ENCODE measurements at regions not wholly inside any gene's neighbourhood (a gene's known extent, or its start where the extent isn't known, plus 50 kb on each side); places are given as distances from the start of the nearest gene placed in this dataset.

- DNase-seq (ENCODE audit: low read depth), result no peak
Measured at GRCh38 chr7:108974641-108975040, 405.0 kb downstream of the DNAJB9 start.

- peak; percentile 7 for DNase-seq (ENCODE audit: low read depth)
Measured at GRCh38 chr7:108985037-108985436, 415.4 kb downstream of the DNAJB9 start.

DNA sequence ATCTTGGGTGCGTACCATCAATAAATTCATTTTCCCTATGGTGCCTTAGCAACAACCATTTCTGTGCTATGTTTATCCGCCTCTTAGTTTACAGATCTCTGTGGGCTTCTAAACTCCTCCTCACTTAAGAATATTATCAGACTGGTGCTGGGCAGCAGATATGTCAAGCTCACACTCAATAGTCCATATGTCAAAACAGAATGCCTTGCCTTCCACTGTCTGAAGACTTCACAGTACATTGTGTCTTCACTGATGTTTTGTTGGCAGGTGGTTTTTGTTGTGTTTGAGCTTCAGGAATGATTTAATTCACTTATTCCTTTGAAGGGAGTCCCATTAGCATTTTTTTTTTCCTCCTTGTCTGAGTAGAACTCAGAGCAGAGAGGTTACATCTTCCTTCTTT lies 419.6 kb downstream of the DNAJB9 start:
- DNase-seq (ENCODE audit: low read depth), result no peak

- no peak for DNase-seq (ENCODE audit: low read depth)
Measured at GRCh38 chr7:108997480-108997879, 427.8 kb downstream of the DNAJB9 start.

- DNase-seq (ENCODE audit: low read depth), result no peak
Measured at GRCh38 chr7:109003742-109004141, 434.1 kb downstream of the DNAJB9 start.

- no peak for DNase-seq (ENCODE audit: low read depth)
Measured at GRCh38 chr7:109009636-109010035, 440.0 kb downstream of the DNAJB9 start.

DNA sequence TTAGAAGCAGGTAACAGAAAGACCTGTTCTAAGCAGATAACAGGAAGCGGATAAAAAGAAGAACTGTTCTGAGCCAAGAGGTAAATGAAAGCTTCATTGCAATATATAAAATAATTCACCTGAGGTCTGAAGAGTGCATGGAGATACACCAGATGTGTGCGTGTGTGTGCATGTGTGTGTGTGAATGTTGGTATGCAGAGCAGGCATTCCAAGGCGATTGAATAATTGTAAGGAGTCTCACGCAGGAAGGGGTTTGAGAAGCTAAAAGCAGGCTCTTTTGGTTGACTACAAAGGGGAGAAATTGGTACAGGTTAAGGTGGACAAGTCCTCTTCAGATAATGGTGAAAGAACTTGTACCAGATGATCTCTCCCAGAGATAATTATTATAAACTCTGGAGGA lies 450.6 kb downstream of the DNAJB9 start:
- no peak for DNase-seq (ENCODE audit: low read depth)

GRCh38 chr7:109021390-109021789 lies 451.7 kb downstream of the DNAJB9 start:
- no peak for DNase-seq (ENCODE audit: low read depth)

DNA sequence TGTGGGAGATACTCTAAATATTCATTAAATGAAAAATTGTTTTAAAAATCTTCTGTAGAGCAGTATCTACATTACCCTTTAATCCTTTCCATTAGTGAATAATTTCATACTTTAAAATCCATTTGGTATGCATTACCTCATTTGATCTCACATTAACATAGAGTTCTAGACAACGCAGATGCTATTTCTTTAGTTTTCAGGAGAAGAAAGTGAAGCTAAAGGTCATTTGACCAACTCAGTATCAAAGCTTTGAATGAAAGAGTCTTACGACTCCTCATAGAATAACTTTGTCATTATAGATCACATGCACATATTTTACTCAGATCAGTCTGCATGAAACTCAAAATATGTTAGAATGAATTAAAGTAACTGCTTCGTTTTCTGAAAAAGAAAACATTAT lies 460.2 kb downstream of the DNAJB9 start:
- no peak for DNase-seq (ENCODE audit: low read depth)

DNA sequence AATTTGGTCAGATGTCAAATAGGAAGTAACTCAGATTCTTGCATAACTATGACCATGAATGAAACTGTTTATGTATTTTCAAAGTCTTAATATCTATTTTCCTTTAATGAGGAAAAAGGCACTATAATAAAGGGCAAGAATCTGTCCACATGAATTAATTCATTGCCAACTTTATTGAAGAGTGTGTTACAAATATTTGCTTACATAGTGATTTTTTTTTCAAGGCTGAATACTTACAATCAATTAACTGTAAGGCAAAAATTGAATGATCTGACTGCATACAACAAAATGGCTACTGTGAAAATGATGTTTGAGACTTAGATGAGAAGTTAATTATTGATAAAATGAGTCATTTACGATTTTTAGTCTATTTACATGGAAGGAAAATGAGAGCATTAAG lies 475.0 kb downstream of the DNAJB9 start:
- DNase-seq (ENCODE audit: low read depth), result no peak

DNA sequence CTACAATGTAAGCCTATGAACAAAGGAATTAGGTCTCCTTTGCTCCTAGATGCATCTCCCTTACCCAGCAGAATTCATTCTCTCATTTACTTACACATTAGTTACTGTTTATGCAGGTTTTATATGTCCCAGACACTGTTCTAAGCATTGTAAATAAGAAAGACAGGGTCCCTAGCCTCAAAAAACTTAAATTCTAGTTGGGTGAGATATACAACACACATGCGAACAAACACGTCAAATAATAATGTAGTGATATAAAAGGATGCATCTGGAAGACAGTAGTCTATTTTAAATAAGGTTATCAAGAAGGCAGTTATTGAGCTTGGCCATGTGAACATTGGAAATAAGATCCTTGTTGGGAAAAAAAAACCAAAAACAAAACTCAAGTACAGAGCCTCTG lies 479.7 kb downstream of the DNAJB9 start:
- no peak for DNase-seq (ENCODE audit: low read depth)

DNA sequence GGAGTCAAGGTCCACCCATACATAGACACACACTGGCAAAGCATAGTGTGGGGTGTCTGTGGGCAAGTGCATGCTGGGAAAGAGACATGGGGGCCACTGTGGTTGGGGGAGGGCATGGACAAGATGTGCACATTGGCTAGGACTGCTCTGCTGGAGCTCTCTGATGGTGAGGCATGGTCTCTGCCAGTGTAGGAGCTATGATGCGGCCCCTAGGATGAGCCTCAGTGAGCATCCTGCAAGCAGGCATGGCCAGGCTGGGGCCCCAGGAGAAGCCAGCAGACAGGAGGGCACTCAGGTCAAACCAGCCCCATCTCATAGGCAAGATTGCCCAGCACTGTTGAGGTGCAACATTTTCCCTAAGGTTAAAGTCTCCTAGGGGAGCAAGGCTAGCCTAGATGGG lies 489.4 kb downstream of the DNAJB9 start:
- DNase-seq (ENCODE audit: low read depth), result no peak

GRCh38 chr7:109062798-109063197 lies 493.1 kb downstream of the DNAJB9 start:
- DNase-seq (ENCODE audit: low read depth), result no peak

DNA sequence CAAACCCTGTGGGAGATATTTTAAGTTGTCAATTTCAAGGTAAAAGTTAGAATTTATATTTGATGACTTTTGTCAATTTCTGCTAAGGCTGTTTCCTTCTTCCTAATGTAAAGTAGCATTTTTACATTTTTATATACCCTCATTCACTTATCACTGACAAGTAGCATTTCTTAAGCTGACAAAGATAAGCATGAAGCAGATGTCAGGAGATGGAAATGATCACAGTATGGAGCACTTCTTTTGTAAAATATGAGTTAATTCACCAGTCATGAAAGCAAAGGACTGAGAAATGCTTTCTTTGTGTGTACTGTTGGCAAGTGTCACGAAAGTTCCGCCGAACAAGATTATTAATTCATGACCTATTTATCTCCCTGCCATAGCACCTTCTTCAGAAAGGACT lies 503.9 kb downstream of the DNAJB9 start:
- no peak for DNase-seq (ENCODE audit: low read depth)

GRCh38 chr7:109076396-109076972 lies 506.8 kb downstream of the DNAJB9 start:
- no peak for DNase-seq (ENCODE audit: low read depth)

DNA sequence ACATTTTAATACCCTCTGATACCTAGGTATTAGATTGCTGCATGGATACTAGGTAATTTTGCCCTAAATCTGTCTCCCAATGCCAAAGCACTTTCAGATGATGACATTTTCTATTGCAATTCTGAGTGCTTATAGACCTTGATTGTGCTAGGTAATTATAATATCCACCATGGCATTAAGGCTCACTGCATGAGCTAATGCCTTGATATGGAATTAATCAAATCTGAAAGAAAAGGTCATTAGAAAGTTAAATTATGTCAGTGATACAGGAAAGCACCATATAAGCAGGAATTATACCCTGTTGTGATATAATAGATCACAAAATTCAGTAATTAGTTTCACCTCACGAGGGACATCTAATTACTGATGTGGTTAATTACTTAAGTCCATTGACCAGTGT lies 521.4 kb downstream of the DNAJB9 start:
- DNase-seq (ENCODE audit: low read depth), result no peak

GRCh38 chr7:109092268-109092667 lies 522.6 kb downstream of the DNAJB9 start:
- no peak for DNase-seq (ENCODE audit: low read depth)

DNA sequence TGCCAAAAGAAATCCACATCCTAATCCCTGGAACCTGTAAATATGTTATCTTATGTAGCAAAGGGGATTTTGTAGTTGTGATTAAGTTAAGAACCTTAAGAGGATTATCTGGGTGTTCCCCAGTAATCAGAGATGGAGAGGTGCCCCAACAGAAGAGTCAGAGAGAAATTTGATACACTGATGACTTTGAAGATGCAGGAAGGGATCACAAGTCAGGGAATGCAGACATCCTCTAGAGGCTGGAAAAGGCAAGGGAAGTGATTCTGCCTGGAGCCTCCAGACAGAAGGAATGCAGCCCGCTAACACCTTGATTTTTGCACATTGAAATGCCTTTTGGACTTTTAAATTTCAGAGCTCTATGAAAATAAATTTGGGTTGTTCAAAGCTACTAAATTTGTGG lies 531.7 kb downstream of the DNAJB9 start:
- no peak for DNase-seq (ENCODE audit: low read depth)

DNA sequence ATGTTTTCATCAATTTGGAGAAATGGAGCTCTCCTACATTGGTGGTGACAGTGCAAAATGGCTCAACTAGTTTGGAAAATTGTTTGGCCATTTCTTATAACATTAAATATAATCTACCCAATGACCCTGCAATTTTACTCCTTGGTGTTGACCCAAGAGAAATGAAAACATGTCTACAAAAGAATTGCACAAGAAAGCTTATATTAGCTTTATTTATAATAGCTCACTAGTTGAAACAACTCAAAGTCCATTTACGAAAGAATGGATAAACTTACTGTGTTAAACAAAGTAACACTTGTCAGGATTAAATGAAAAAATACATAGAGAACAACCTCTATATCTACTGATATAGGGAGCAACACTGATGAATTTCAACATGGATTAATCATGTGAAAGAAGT lies 539.9 kb downstream of the DNAJB9 start:
- no peak for DNase-seq (ENCODE audit: low read depth)

GRCh38 chr7:109111086-109111485 lies 541.4 kb downstream of the DNAJB9 start:
- DNase-seq (ENCODE audit: low read depth), result no peak

- DNase-seq (ENCODE audit: low read depth), result no peak
Measured at GRCh38 chr7:109121599-109122300, 552.1 kb downstream of the DNAJB9 start.

GRCh38 chr7:109125001-109125400 lies 555.3 kb downstream of the DNAJB9 start:
- no peak for DNase-seq (ENCODE audit: low read depth)

DNA sequence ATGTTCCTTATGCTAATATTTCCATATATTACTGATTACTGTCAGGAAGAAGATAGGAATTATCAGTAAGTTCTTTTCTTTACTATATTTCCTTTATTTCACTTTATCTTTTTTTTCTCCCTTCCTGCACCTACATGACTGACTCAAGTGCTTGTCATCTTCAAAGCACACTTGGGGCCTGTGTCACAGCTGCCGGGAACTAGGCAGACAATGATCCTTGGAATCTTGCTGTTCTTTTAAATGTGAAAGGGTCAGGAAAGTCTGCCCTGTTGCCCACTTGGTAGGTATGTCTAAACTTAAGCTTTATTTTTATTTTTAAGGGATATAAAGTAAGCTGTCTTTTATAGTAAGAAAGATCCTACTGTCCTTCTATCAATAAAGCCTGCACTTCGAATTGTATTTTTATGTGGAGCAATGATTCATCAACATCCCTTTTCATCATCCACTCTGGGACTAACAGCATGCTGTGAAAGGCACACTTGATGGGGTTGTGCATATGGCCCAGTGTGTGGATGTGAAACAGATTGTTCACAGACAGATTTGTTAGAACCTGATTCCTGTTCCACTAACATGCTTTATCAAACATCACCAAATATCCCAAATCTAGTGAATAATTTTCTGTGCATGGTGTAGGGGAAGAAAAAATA lies 556.9 kb downstream of the DNAJB9 start:
- DNase-seq (ENCODE audit: low read depth), result no peak

DNA sequence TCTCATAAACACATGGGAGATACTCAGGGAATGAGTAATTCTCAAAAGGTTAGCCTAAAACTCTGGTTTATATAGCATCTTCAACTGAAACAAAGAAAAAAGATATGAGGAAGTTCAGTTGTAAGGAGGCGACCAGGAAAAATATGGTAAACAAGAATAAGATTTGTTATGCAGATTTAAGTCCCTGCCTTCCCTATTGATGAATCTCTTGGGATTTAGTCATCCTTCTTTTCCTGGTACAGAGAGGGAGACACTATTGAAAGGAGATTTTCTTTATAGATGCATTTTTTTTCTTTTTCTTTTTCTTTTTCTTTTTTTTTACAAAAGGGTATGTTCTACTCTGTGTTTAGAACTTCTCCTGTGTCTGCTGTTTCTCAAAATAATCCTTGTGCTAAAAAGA lies 557.5 kb downstream of the DNAJB9 start:
- no peak for DNase-seq (ENCODE audit: low read depth)
